Astrocyte (in vitro differentiated cells and primary cell): ENCODE measurements at regions not wholly inside any gene's neighbourhood (a gene's known extent, or its start where the extent isn't known, plus 50 kb on each side); places are given as distances from the start of the nearest gene placed in this dataset.

Experiments used
- DNase-seq: peaks from one replicate; pipeline ENCODE4 v3.0.0-alpha.2; 2010; ENCODE audit warnings: low read depth
- FAIRE-seq: peaks from 2 replicates; lab custom pipeline; 2011; peaks lifted over from hg19 to GRCh38; lab: Jason Lieb, UNC
- H2AFZ ChIP-seq: 2 replicates; pipeline ENCODE4 v1.6.0; 2012; ENCODE audit warnings: low read depth, low read length, inconsistent platforms
- H3K27ac ChIP-seq: 2 replicates; pipeline ENCODE4 v1.5.1; 2011; ENCODE audit warnings: low read depth, low read length, inconsistent platforms
- H3K27me3 ChIP-seq: 2 replicates; pipeline ENCODE4 v1.6.0; 2011; ENCODE audit warnings: low read length, inconsistent platforms; ENCODE audit not compliant: insufficient read depth
- H3K36me3 ChIP-seq: 2 replicates; pipeline ENCODE4 v1.5.1; 2011; ENCODE audit warnings: low read length, inconsistent platforms; ENCODE audit not compliant: insufficient read depth
- H3K4me1 ChIP-seq: 2 replicates; pipeline ENCODE4 v1.5.1; 2011; ENCODE audit warnings: low read length, inconsistent platforms; ENCODE audit not compliant: insufficient read depth
- H3K4me2 ChIP-seq: 2 replicates; pipeline ENCODE4 v1.6.0; 2012; ENCODE audit warnings: low read length, inconsistent platforms
- H3K4me3 ChIP-seq: 2 replicates; pipeline ENCODE4 v1.5.1; 2011; ENCODE audit warnings: low read depth, mild to moderate bottlenecking, low read length, inconsistent platforms; ENCODE audit not compliant: insufficient read depth
- H3K79me2 ChIP-seq: 2 replicates; pipeline ENCODE4 v1.6.0; 2012; ENCODE audit warnings: mild to moderate bottlenecking, low read length, inconsistent platforms; ENCODE audit not compliant: insufficient read depth
- H3K9ac ChIP-seq: 2 replicates; pipeline ENCODE4 v1.6.0; 2012; ENCODE audit warnings: mild to moderate bottlenecking, low read length, inconsistent platforms
- H3K9me3 ChIP-seq: 2 replicates; pipeline ENCODE4 v1.5.1; 2012; ENCODE audit warnings: low read depth, mild to moderate bottlenecking, low read length, inconsistent platforms; ENCODE audit not compliant: insufficient read depth
- H4K20me1 ChIP-seq: 2 replicates; pipeline ENCODE4 v1.6.0; 2012; ENCODE audit warnings: low read length, inconsistent platforms; ENCODE audit not compliant: insufficient read depth
- H3K27ac Mint-ChIP-seq: one replicate; pipeline ENCODE4 v1.8.0; 2021; ENCODE audit warnings: mild to moderate bottlenecking, mixed read lengths; ENCODE audit not compliant: unreplicated experiment
- H3K27me3 Mint-ChIP-seq: one replicate; pipeline ENCODE4 v1.8.0; 2021; ENCODE audit warnings: low read depth, mixed read lengths; ENCODE audit not compliant: unreplicated experiment
- H3K36me3 Mint-ChIP-seq: one replicate; pipeline ENCODE4 v1.8.0; 2021; ENCODE audit warnings: low read depth, mixed read lengths; ENCODE audit not compliant: unreplicated experiment
- H3K4me1 Mint-ChIP-seq: one replicate; pipeline ENCODE4 v1.8.0; 2021; ENCODE audit warnings: low read depth, mixed read lengths; ENCODE audit not compliant: unreplicated experiment
- H3K4me3 Mint-ChIP-seq: one replicate; pipeline ENCODE4 v1.8.0; 2021; ENCODE audit warnings: mild to moderate bottlenecking, moderate library complexity, mixed read lengths; ENCODE audit not compliant: unreplicated experiment
- H3K9me3 Mint-ChIP-seq: one replicate; pipeline ENCODE4 v1.8.0; 2021; ENCODE audit warnings: mild to moderate bottlenecking, mixed read lengths; ENCODE audit not compliant: unreplicated experiment
- EZH2 ChIP-seq: IDR thresholded peaks from 2 replicates; pipeline ENCODE4 v1.6.1; 2012; ENCODE audit warnings: mild to moderate bottlenecking, low read length, inconsistent platforms; ENCODE audit not compliant: insufficient read depth
- TF ChIP-seq, protein P1 (sequence below): IDR thresholded peaks from 2 replicates; pipeline ENCODE4 v1.5.1; 2011; ENCODE audit warnings: low read depth, mild to moderate bottlenecking, inconsistent platforms, low read length, moderate library complexity; ENCODE audit not compliant: insufficient read depth

DNA sequence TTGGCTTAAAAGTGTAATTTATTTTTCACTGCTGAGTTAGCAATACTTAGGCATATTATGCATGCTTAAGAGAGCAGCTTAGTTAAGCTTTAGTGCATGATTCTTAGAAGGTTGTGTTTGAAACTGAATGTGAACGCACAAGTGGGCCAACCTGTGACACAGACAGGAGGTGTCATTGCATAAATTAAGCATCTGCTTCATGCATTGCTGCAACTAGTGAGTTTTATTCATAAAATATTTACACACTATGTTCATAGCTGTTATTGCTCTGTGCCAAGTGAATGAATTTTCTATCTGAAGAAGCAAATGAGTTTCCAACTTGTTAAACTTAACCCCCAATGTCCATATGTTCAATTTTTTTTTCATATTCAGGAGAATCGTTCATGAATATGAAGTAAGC, 806.4 kb downstream of the GALR1 start:
- no peak for FAIRE-seq
- no peak overlapping the region for H3K4me3 ChIP-seq

DNA sequence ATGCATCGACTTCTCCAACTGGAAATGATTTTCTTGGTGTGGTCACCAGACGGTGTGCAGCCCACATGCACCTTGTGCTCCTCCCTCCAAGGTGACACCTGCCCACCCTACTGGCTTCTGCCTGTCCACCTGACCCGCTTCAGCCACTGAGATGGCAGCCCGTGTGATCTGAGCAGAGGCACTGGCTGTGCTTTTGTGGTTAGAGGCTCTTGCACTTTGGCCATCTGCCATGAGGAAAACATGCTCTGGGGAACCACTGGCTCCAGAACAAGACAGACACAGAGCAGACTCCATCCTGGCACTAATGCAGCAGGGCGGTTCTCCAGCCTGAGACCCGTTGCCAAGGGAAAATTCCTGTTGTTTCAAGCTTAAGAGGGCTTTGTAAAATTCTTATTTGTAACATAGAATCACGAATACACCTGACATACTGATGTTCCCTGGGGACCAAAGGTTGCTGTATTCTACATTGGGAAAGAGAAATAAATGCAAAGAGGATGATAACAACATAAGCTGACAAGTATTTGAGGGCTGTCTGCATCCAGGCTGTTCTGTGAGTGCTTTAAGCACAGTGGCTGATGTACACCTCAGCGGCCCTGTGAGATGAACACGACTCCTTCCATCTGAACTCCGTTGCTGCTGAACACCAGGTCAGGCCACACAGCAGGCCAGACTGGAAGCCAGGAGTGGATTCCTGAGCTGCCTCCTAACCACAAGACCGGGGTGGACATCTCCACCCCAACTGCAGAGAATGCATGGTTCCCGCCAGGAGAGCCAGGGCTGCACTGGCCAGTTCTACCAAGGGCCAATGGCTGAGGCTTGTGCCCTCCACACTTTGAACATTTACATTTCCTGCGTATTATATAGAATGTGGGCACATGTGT, 820.4 kb downstream of the GALR1 start:
- H3K4me3 ChIP-seq, result no peak overlapping the region
- H3K4me1 ChIP-seq, result no peaks in the 10 kb centered on the region
- H2AFZ ChIP-seq, result no peak overlapping the region
- peaks cover 2% of the 10 kb centered on the region for H3K9me3 Mint-ChIP-seq
- no peaks in the 10 kb centered on the region for H3K36me3 ChIP-seq
- no peaks in the 10 kb centered on the region for H3K79me2 ChIP-seq
- no peak overlapping the region for H3K4me3 Mint-ChIP-seq
- no peaks in the 10 kb centered on the region for H4K20me1 ChIP-seq
- no peaks in the 10 kb centered on the region for H3K27me3 ChIP-seq
- H3K9ac ChIP-seq, result no peak overlapping the region
- H3K36me3 Mint-ChIP-seq, result no peaks in the 10 kb centered on the region
- H3K27me3 Mint-ChIP-seq, result no peaks in the 10 kb centered on the region
- DNase-seq (no peak), FAIRE-seq (no peak)
- H3K27ac Mint-ChIP-seq, result no peak overlapping the region
- peaks cover 9% of the 10 kb centered on the region for H3K9me3 ChIP-seq
- no peak overlapping the region for H3K27ac ChIP-seq
- no peak for TF ChIP-seq EZH2
- TF ChIP-seq, protein P1, sequence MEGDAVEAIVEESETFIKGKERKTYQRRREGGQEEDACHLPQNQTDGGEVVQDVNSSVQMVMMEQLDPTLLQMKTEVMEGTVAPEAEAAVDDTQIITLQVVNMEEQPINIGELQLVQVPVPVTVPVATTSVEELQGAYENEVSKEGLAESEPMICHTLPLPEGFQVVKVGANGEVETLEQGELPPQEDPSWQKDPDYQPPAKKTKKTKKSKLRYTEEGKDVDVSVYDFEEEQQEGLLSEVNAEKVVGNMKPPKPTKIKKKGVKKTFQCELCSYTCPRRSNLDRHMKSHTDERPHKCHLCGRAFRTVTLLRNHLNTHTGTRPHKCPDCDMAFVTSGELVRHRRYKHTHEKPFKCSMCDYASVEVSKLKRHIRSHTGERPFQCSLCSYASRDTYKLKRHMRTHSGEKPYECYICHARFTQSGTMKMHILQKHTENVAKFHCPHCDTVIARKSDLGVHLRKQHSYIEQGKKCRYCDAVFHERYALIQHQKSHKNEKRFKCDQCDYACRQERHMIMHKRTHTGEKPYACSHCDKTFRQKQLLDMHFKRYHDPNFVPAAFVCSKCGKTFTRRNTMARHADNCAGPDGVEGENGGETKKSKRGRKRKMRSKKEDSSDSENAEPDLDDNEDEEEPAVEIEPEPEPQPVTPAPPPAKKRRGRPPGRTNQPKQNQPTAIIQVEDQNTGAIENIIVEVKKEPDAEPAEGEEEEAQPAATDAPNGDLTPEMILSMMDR, result no peak
- H3K4me1 Mint-ChIP-seq, result no peaks in the 10 kb centered on the region
- no peak overlapping the region for H3K4me2 ChIP-seq

More for the DNA sequence above, 806.4 kb downstream of the GALR1 start:
- H3K9me3 ChIP-seq, result peaks cover 8% of the 10 kb centered on the region
- H3K27me3 ChIP-seq, result no peaks in the 10 kb centered on the region
- peaks cover 13% of the 10 kb centered on the region for H3K9me3 Mint-ChIP-seq
- no peaks in the 10 kb centered on the region for H3K4me1 ChIP-seq
- no peaks in the 10 kb centered on the region for H3K4me1 Mint-ChIP-seq
- no peaks in the 10 kb centered on the region for H3K36me3 Mint-ChIP-seq
- TF ChIP-seq, protein P1, result no peak
- TF ChIP-seq EZH2, result no peak
- H3K4me3 Mint-ChIP-seq, result no peak overlapping the region
- H3K9ac ChIP-seq, result no peak overlapping the region
- H3K27ac Mint-ChIP-seq, result no peak overlapping the region
- no peaks in the 10 kb centered on the region for H3K27me3 Mint-ChIP-seq
- H3K4me2 ChIP-seq, result no peak overlapping the region
- no peak overlapping the region for H2AFZ ChIP-seq
- no peaks in the 10 kb centered on the region for H3K79me2 ChIP-seq
- no peaks in the 10 kb centered on the region for H4K20me1 ChIP-seq
- no peak for DNase-seq
- H3K36me3 ChIP-seq, result no peaks in the 10 kb centered on the region
- H3K27ac ChIP-seq, result no peak overlapping the region

DNA sequence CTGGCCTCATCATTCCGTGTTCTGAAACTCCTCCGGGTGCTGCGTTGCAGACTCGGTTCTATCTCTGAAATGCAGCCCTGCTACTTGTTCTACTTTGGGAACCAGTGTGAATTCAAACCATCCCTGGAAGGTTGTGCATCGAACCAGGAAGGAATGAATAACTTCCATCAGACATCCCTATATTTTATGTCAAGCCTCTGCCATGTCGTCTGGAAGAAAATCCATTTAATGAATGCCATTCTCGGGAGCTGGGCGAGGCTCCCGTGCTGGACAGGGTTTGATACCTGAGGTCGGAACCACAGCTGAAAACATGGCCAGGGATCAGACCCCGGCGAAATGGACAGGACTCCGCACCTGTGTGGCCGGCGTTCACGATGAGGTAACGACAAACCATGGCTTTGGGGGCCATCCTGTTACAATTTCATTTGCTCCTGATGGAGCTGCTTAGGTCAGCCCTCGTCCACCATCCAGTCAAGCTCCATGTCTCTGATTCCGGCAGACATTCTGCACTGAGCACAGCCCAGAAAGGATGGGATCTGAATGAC, 821.6 kb downstream of the GALR1 start:
- no peak overlapping the region for H3K4me3 ChIP-seq
- peaks cover 2% of the 10 kb centered on the region for H3K9me3 Mint-ChIP-seq
- no peak overlapping the region for H2AFZ ChIP-seq
- H3K27ac ChIP-seq, result no peak overlapping the region
- DNase-seq (no peak), FAIRE-seq (no peak)
- no peaks in the 10 kb centered on the region for H3K4me1 ChIP-seq
- peaks cover 9% of the 10 kb centered on the region for H3K9me3 ChIP-seq
- no peak overlapping the region for H3K4me3 Mint-ChIP-seq
- no peaks in the 10 kb centered on the region for H4K20me1 ChIP-seq
- H3K4me1 Mint-ChIP-seq, result no peaks in the 10 kb centered on the region
- no peaks in the 10 kb centered on the region for H3K27me3 Mint-ChIP-seq
- no peaks in the 10 kb centered on the region for H3K36me3 Mint-ChIP-seq
- H3K27ac Mint-ChIP-seq, result no peak overlapping the region
- no peak for TF ChIP-seq EZH2
- TF ChIP-seq, protein P1, result no peak
- no peak overlapping the region for H3K9ac ChIP-seq
- no peaks in the 10 kb centered on the region for H3K79me2 ChIP-seq
- H3K4me2 ChIP-seq, result no peak overlapping the region
- H3K27me3 ChIP-seq, result no peaks in the 10 kb centered on the region
- no peaks in the 10 kb centered on the region for H3K36me3 ChIP-seq
